Kidney epithelial cell (primary cell): ENCODE measurements at regions not wholly inside any gene's neighbourhood (a gene's known extent, or its start where the extent isn't known, plus 50 kb on each side); places are given as distances from the start of the nearest gene placed in this dataset.

ENCODE experiments used
- DNase-seq: peaks from one replicate; pipeline ENCODE4 v3.0.0-alpha.2; 2010; ENCODE audit warnings: low read depth
- H3K27me3 ChIP-seq: 2 replicates; pipeline ENCODE4 v1.6.0; 2011; ENCODE audit warnings: low read length; ENCODE audit not compliant: control insufficient read depth, insufficient read depth
- H3K36me3 ChIP-seq: 2 replicates; pipeline ENCODE4 v1.5.1; 2011; ENCODE audit warnings: low read length; ENCODE audit not compliant: control insufficient read depth, insufficient read depth
- H3K4me3 ChIP-seq: 2 replicates; pipeline ENCODE4 v1.5.1; 2011; ENCODE audit warnings: low read depth, mild to moderate bottlenecking, control low read depth, low read length
- TF ChIP-seq, protein P1 (sequence below): IDR thresholded peaks from 2 replicates; pipeline ENCODE4 v1.5.1; 2011; ENCODE audit warnings: mild to moderate bottlenecking, moderate library complexity, low read length, control low read depth, inconsistent platforms; ENCODE audit not compliant: insufficient read depth, poor library complexity, severe bottlenecking

DNA sequence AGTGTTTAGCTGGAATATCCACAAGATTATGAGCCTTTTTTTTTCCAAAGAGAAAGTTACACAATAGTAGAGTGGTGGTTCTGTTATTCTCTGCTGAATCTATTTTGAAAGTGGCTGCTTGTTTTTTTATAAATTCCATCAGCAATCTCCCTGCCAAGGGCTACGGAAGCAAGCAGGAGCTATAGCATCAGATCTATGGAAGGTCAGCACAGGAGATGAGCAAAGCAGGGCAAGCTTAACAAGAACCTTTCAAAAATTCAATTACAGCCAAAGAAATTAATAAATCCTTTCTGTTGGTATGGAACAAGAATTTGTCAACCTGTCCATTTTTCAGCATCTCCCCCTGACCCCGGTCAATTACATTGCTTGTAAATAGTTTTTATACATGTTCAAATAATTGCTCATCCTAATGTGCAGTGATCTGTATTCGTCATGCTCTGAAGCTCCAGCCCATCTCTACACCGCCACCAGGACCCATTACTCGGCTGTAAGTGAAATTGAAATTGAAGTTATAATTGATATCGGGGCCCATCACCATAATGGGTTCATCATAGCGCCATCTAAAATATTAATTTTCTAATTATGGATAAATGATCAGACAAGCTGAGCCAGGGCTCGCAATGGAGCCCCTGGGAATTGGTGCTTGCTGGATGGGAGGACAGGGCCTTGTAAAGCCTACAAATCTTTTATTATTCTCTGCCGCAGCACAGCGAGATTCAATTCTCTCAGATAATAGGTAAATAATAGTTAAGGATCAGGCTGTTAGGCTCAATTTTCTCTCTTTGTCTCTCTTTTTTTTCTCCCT is 215.1 kb downstream of the ATG4C start:
- DNase-seq, result no peak
- H3K4me3 ChIP-seq, result no peak overlapping the region
- H3K27me3 ChIP-seq, result peaks cover 30% of the 10 kb centered on the region
- no peaks in the 10 kb centered on the region for H3K36me3 ChIP-seq
- TF ChIP-seq, protein P1, sequence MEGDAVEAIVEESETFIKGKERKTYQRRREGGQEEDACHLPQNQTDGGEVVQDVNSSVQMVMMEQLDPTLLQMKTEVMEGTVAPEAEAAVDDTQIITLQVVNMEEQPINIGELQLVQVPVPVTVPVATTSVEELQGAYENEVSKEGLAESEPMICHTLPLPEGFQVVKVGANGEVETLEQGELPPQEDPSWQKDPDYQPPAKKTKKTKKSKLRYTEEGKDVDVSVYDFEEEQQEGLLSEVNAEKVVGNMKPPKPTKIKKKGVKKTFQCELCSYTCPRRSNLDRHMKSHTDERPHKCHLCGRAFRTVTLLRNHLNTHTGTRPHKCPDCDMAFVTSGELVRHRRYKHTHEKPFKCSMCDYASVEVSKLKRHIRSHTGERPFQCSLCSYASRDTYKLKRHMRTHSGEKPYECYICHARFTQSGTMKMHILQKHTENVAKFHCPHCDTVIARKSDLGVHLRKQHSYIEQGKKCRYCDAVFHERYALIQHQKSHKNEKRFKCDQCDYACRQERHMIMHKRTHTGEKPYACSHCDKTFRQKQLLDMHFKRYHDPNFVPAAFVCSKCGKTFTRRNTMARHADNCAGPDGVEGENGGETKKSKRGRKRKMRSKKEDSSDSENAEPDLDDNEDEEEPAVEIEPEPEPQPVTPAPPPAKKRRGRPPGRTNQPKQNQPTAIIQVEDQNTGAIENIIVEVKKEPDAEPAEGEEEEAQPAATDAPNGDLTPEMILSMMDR, result no peak

DNA sequence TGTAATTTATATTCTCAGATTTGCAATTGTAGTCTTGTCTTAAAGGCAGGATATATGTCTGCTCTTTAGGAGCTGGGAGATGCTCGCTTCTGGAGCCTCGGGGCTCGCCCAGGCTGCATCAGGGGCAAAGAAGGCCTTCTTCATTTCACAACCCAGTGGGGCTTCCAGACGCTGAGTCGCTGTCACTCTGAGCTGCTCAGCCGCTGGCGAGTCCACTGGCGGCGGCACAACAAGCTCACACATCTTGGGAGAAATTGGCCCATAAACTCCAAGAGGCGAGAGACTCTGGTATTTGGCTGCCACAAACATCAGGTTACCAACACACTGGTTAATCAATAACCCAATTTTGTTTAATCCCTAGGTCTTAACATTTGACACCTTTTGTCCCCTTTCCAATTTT is 216.6 kb downstream of the ATG4C start:
- H3K27me3 ChIP-seq, result peaks cover 30% of the 10 kb centered on the region
- TF ChIP-seq, protein P1, result no peak
- H3K36me3 ChIP-seq, result no peaks in the 10 kb centered on the region
- H3K4me3 ChIP-seq, result no peak overlapping the region
- no peak for DNase-seq

DNA sequence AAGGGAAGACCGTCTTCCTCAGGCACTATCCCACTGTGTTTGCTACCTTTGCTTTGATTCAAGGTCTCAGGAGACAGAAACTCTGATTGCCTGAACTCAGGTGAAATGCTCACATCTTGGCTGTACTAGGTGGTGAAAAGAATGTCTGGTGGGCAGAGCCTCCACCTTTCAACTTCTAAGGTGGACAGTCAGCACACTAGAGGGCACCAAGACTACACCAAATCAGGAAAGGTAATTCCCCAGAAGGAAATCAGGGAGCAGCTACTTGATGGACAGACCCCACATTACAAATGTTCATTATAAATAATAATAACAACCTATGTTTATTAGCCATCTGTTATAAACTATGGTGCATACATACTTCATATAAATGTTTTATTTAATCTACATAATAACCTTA is 220.9 kb downstream of the ATG4C start:
- Histone ChIP-seq H3K36me3 (no peaks in the 10 kb centered on the region), H3K27me3 (peaks cover 16% of the 10 kb centered on the region), H3K4me3 (no peak overlapping the region)
- TF ChIP-seq, protein P1, result peak; percentile 41
- no peak for DNase-seq

DNA sequence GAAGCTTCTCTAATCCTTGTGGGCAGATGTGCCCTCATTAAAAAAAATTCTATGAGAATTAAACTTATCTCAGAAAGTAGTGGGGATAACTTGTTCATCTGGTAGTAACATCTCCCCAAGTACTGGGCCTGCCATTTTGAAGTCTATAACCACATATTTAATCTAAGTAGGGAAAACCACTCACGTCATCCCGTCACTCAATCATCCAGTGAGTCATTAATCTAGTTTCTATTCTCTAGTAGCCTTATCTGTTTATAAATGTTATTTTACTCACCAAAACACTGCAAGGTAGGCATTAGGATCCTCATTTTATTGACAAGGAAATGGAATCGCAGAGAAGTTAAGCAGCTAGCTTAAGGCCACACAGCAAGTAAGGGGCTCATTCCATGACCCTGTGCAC is 221.9 kb downstream of the ATG4C start:
- H3K27me3 ChIP-seq, result peaks cover 7% of the 10 kb centered on the region
- H3K4me3 ChIP-seq, result no peak overlapping the region
- TF ChIP-seq, protein P1, result no peak
- DNase-seq, result no peak
- no peaks in the 10 kb centered on the region for H3K36me3 ChIP-seq

DNA sequence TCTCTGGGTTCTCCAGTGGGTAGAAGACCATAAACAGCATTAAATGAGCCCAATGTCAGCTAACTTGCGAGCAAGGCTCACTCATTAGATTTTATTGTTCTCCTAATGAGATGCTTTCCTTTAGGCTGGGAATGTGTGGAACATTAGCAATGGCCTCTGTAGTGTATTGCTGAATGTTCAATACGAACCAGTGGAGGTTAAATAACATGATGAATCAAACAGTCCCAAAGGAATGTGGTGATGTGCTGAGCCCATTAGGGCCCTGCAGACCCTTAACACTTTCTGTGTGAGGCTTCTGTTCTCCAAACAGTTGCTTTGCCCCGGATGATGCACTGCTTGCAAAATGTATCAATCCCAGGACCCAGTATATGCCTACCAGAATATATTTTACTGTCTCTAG is 225.5 kb downstream of the ATG4C start:
- TF ChIP-seq, protein P1, result no peak
- Histone ChIP-seq H3K36me3 (no peaks in the 10 kb centered on the region), H3K27me3 (no peaks in the 10 kb centered on the region), H3K4me3 (no peak overlapping the region)
- no peak for DNase-seq
